Right atrium auricular region (tissue), 2 donors: ENCODE measurements at regions not wholly inside any gene's neighbourhood (a gene's known extent, or its start where the extent isn't known, plus 50 kb on each side); places are given as distances from the start of the nearest gene placed in this dataset.

Source experiments
- DNase-seq: peaks from one replicate; pipeline ENCODE4 v3.0.0-alpha.2; 2019; ENCODE audit warnings: low spot score
- H3K27ac ChIP-seq, 2 donors: fragments of 200-600 bp; sonication (generic); 1 replicate in 1 of 2; 2 replicates in 1 of 2; pipeline ENCODE4 v1.5.1; 2016 to 2019
- H3K27me3 ChIP-seq, 2 donors: fragments of 200-600 bp; sonication (generic); one replicate each; pipeline versions ENCODE4 v1.5.1 to v1.6.0; 2017 to 2019
- H3K36me3 ChIP-seq: fragments of 200-600 bp; sonication (generic); one replicate; pipeline ENCODE4 v1.5.1; 2016
- H3K4me1 ChIP-seq, 2 donors: fragments of 200-600 bp; sonication (generic); one replicate each; pipeline versions ENCODE4 v1.5.1 to v1.6.0; 2017 to 2019
- H3K4me3 ChIP-seq, 2 donors: fragments of 200-600 bp; sonication (generic); 1 replicate in 1 of 2; 2 replicates in 1 of 2; pipeline ENCODE4 v1.5.1; 2017 to 2019; ENCODE audit warnings: mild to moderate bottlenecking in 1 of 2, moderate library complexity in 1 of 2
- H3K9me3 ChIP-seq, 2 donors: fragments of 200-600 bp; sonication (generic); one replicate each; pipeline ENCODE4 v1.5.1; 2019
- TF ChIP-seq, protein P1 (sequence below), 2 donors: fragments of 200-600 bp; sonication (generic); IDR thresholded peaks; one replicate each; pipeline ENCODE4 v1.5.1; 2019; ENCODE audit warnings: antibody characterized with exemption in 2 of 2

DNA sequence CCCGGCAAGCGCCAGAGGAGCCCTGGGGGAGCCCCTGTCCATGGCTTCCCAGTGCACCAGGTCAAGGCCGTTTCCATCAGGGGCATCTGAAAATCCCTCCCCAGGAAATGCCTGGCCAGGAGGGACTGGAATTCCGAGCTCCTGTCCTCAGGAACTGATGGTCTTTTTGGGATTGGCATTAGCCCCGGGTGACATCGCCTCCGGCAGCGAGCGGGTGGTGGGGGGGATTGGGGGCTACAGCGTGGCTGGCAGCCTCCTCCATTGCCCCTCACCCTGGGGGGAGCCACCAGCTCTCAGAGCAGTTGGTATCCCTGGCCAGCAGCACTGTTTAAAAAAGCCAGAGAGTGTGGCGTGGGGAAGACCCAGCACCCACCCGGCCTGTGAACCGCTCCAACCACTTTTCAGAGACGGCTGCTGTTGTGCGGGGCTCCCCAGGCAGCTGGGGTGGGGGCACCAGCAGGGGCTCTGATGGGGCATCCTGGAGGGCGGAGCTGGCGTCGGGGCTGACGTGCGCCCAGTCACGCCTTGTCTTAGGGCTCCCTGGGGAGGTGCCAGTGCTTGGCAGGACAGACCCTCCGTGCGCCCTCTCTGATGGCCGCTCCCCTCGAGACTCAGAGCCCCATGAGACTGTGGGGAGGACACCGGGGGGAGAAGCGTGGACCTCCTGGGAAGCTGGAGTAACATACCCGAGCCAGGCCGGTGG, 62.9 kb upstream of the TTC34 start:
- TF ChIP-seq, protein P1, sequence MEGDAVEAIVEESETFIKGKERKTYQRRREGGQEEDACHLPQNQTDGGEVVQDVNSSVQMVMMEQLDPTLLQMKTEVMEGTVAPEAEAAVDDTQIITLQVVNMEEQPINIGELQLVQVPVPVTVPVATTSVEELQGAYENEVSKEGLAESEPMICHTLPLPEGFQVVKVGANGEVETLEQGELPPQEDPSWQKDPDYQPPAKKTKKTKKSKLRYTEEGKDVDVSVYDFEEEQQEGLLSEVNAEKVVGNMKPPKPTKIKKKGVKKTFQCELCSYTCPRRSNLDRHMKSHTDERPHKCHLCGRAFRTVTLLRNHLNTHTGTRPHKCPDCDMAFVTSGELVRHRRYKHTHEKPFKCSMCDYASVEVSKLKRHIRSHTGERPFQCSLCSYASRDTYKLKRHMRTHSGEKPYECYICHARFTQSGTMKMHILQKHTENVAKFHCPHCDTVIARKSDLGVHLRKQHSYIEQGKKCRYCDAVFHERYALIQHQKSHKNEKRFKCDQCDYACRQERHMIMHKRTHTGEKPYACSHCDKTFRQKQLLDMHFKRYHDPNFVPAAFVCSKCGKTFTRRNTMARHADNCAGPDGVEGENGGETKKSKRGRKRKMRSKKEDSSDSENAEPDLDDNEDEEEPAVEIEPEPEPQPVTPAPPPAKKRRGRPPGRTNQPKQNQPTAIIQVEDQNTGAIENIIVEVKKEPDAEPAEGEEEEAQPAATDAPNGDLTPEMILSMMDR (IDR thresholded peaks at IDR 0.05) = no peak
- no peak overlapping the region for H3K4me3 ChIP-seq
- peaks cover 2 to 5% of the 10 kb centered on the region in 2 donors for H3K27me3 ChIP-seq
- no peaks in the 10 kb centered on the region for H3K4me1 ChIP-seq
- no peaks in the 10 kb centered on the region for H3K36me3 ChIP-seq
- H3K9me3 ChIP-seq = no peaks in the 10 kb centered on the region
- DNase-seq = no peak
- no peak overlapping the region for H3K27ac ChIP-seq

DNA sequence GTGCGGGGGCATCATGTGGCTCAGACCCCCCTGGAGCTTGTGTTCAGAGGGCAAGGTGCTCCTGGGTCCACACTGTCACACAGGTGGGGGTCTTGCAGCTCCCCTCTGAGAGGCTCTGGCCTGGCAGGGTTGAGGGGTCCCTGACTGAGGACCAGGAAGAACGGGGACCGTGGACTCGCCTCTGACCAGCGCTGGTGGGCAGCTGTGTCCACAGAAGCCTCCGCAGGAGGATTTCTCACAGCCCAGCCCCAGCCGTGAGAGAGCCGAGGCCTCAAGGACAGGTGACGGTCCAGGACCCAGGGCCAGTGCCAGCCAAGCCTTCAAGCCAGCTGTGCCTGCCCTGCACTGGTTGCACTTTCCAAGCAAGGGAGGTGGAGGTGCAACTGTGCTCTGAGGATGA, 63.5 kb upstream of the TTC34 start:
- TF ChIP-seq, protein P1 (IDR thresholded peaks at IDR 0.05) = no peak
- H3K27me3 ChIP-seq = peaks cover 2 to 5% of the 10 kb centered on the region in 2 donors
- H3K9me3 ChIP-seq = no peaks in the 10 kb centered on the region
- H3K27ac ChIP-seq = no peak overlapping the region
- H3K4me1 ChIP-seq = no peaks in the 10 kb centered on the region
- no peak for DNase-seq
- no peak overlapping the region for H3K4me3 ChIP-seq
- no peaks in the 10 kb centered on the region for H3K36me3 ChIP-seq

DNA sequence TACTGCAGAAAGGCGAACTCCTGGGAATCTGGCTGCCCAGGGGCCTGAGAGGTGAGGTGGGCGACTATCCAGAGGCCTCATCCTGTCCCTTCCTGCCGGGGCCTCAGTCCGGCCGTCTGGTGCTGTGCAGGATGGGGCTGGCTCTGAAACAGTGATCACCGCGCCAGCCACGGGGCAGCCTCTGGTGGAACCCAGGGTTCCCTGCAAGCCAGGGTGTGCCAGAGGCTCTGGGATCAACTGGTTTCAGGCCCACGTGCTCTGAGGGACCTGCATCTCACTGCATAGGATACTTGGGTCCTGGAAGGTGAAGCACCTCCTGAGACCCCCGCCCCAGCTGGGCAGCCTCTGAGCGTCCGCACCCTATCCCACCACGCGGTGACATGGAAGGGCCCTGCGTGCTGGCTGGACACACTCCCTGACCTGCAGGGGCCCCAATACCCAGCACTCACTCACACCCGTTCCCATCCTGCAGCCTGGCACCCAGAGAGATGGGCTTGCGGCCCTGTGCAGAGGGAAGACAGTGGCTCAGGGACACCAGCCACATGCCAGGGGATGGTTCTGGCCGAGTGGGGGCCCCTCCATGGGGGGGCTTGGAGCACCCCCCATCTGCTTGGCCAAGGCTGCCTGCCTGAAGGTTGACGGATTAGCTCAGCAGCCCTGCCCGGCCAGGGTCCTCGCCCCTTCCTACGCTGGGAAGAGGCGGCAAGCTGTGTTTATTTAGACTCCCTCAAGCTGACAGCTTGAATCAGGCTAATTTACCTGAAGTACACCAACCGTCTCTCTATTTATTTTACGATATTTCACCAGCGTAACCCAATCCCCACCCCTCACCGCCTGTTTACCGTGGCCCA, 64.3 kb upstream of the TTC34 start:
- Histone ChIP-seq H3K4me3 (no peak overlapping the region), H3K9me3 (peaks cover 0 to 6% of the 10 kb centered on the region in 2 donors), H3K27ac (no peak overlapping the region), H3K36me3 (no peaks in the 10 kb centered on the region), H3K4me1 (no peaks in the 10 kb centered on the region), H3K27me3 (peaks cover 2 to 5% of the 10 kb centered on the region in 2 donors)
- TF ChIP-seq, protein P1 (IDR thresholded peaks at IDR 0.05) = no peak
- DNase-seq = no peak

DNA sequence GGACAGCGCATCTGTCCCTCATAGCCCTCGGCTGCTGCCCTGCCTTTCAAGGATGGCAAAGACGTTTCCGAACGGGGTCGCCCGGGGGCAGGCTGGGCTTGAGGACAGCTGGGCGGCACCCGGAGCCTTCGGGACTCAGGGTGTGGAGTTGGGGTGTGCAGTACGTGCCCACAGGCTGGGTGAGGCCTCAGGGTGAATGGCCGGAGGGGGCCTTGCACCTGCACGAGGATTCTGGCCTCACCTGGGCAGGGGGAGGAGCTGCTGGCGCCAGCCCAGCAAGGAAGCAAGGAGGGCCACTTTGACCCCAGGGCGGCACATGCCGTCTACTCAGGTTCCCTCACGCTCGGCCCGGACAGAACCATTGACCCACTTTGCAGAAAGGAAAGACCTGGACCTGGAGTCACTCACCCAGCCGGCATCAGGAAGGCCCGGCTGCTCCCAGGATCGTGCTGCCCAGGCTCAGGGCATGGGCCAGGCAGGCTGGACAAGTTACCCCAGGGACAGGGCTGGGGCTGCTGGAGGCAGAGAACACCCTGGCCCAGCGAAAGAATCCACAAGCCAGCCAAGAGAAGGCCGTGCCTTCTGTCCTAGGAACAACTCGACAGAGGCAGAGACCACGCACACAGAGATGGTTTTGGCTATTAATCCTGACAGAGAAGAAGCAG, 65.1 kb upstream of the TTC34 start:
- Histone ChIP-seq H3K27ac (no peak overlapping the region), H3K36me3 (no peaks in the 10 kb centered on the region), H3K4me1 (no peaks in the 10 kb centered on the region), H3K9me3 (peaks cover 6 to 14% of the 10 kb centered on the region in 2 donors), H3K4me3 (no peak overlapping the region), H3K27me3 (peaks cover 2 to 5% of the 10 kb centered on the region in 2 donors)
- DNase-seq = no peak
- TF ChIP-seq, protein P1 (IDR thresholded peaks at IDR 0.05) = no peak

DNA sequence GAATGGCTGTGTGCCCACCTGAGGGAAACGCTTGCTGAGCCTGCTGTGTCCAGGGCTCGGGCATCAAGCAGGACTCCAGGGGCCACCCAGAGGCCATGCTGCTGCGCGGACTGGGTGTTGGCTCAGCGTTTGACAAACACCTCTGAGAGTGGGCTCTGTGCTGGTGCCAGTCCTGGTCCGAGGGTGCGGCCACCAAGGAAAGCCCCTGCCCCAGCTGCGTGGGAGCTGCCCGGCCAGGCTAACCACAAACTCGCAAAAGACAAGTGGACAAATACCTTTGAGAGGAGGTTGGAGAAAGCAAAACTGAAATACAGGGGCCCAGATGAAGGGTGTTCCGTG, 65.6 kb upstream of the TTC34 start:
- Histone ChIP-seq H3K27ac (no peak overlapping the region), H3K9me3 (peaks cover 10 to 19% of the 10 kb centered on the region in 2 donors), H3K27me3 (peaks cover 2 to 5% of the 10 kb centered on the region in 2 donors), H3K4me1 (no peaks in the 10 kb centered on the region), H3K36me3 (no peaks in the 10 kb centered on the region), H3K4me3 (no peak overlapping the region)
- TF ChIP-seq, protein P1 (IDR thresholded peaks at IDR 0.05) = no peak
- no peak for DNase-seq
